PC-9 (cell line): ENCODE measurements at regions not wholly inside any gene's neighbourhood (a gene's known extent, or its start where the extent isn't known, plus 50 kb on each side); places are given as distances from the start of the nearest gene placed in this dataset.

Experiments
- CTCF ChIP-seq: fragments of 200-600 bp; sonication (generic); conservative IDR thresholded peaks from 2 replicates; pipeline ENCODE4 v1.6.1; 2017; ENCODE audit warnings: mixed run types, antibody characterized with exemption, mild to moderate bottlenecking, moderate library complexity
- EZH2 ChIP-seq: fragments of 200-600 bp; sonication (generic); IDR thresholded peaks from 2 replicates; pipeline ENCODE4 v1.8.0; 2017; ENCODE audit warnings: antibody characterized with exemption, low read depth

GRCh38 chr7:156380261-156380660, 260.3 kb upstream of the RNF32 start:
- TF ChIP-seq CTCF, result no peak
- no peak for TF ChIP-seq EZH2
